Right cardiac atrium (tissue), 5 donors: ENCODE measurements at regions not wholly inside any gene's neighbourhood (a gene's known extent, or its start where the extent isn't known, plus 50 kb on each side); places are given as distances from the start of the nearest gene placed in this dataset.
"Not testable (repeated sequence)": the region's sequence is repeated elsewhere in the genome, so short reads cannot be mapped to it uniquely, and the experiment has no call there.

Experiments used
- ATAC-seq, 2 donors: fragments of 200-7000 bp; cut with Tn5 transposase; one replicate each; pipeline versions ENCODE4 v1.8.0 to v1.9.1; 2020; ENCODE audit warnings: moderate library complexity in 2 of 2, mild to moderate bottlenecking in 1 of 2
- DNase-seq, 3 donors: peaks; one replicate each; pipeline ENCODE4 v3.0.0-alpha.2; 2020
- H3K27ac ChIP-seq: one replicate; pipeline ENCODE4 v1.5.1; 2013; ENCODE audit warnings: mild to moderate bottlenecking, low read length, control low read depth, moderate library complexity
- H3K27me3 ChIP-seq: one replicate; pipeline ENCODE4 v1.6.1; 2013; ENCODE audit not compliant: control insufficient read depth, insufficient read depth
- H3K4me1 ChIP-seq: one replicate; pipeline ENCODE4 v1.6.1; 2013; ENCODE audit warnings: low read length; ENCODE audit not compliant: control insufficient read depth, insufficient read depth
- H3K4me3 ChIP-seq: one replicate; pipeline ENCODE4 v1.5.1; 2013; ENCODE audit warnings: low read length, control low read depth
- H3K9me3 ChIP-seq: one replicate; pipeline ENCODE4 v1.6.1; 2013; ENCODE audit warnings: low read length; ENCODE audit not compliant: control insufficient read depth
- WGBS: extraction: QIAGEN DNeasy Blood & Tissue Kit; methylation state at CpG from one replicate; pipeline ENCODE4 v1.1.7; 2013; 5-methylcytosine and 5-hydroxymethylcytosine counted together
- intact Hi-C, 4 donors: fragments of 100-400 bp; cut with DNase I; formaldehyde crosslinking; loops; one replicate each; pipeline versions ENCODE4 v1.11.0 to v1.14.0; 2022 to 2023
- donor health status: healthy with polysubstance abuse.
- donor health status: DM: no; HTN: yes; CAD: no.
- donor health status: DM: no; HTN: no; CAD: no.
- donor health status: DM: no; HTN: yes; CAD: no; lungs with severe emphysema.
- donor health status: DM: yes; HTN: yes; CAD: no.

- no peaks in the 10 kb centered on the region for H3K27me3 ChIP-seq
- WGBS = 84% methylated on average over 12 of the region's 12 CpGs
- intact Hi-C loops = no loop called here
- H3K9me3 ChIP-seq = no peaks in the 10 kb centered on the region
- no peak overlapping the region for H3K27ac ChIP-seq
- H3K4me1 ChIP-seq = no peaks in the 10 kb centered on the region
- no peak for DNase-seq
- no peak overlapping the region for H3K4me3 ChIP-seq
- no peak for ATAC-seq
Measured at GRCh38 chr10:2887391-2888070, 179.8 kb upstream of the PFKP start.

GRCh38 chr10:2886662-2887061 lies 180.7 kb upstream of the PFKP start:
- Histone ChIP-seq H3K27ac (no peak overlapping the region), H3K4me3 (no peak overlapping the region), H3K4me1 (no peaks in the 10 kb centered on the region), H3K9me3 (no peaks in the 10 kb centered on the region), H3K27me3 (no peaks in the 10 kb centered on the region)
- no peak for DNase-seq
- intact Hi-C loops = no loop called here
- WGBS = 76% methylated on average over 12 of the region's 12 CpGs
- ATAC-seq = no peak

- H3K27ac ChIP-seq = no peak overlapping the region
- no peaks in the 10 kb centered on the region for H3K27me3 ChIP-seq
- 79% methylated on average over 10 of the region's 10 CpGs for WGBS
- H3K4me3 ChIP-seq = no peak overlapping the region
- H3K9me3 ChIP-seq = no peaks in the 10 kb centered on the region
- H3K4me1 ChIP-seq = no peaks in the 10 kb centered on the region
- intact Hi-C loops = no loop called here
- DNase-seq (no peak), ATAC-seq (no peak)
Measured at GRCh38 chr10:2885288-2886278, 181.8 kb upstream of the PFKP start.

GRCh38 chr10:2883983-2884540 lies 183.3 kb upstream of the PFKP start:
- not testable (repeated sequence) for ATAC-seq, H3K4me3 ChIP-seq

GRCh38 chr10:2883238-2883637 lies 184.1 kb upstream of the PFKP start:
- Histone ChIP-seq H3K4me1 (no peaks in the 10 kb centered on the region), H3K4me3 (no peak overlapping the region), H3K27ac (no peak overlapping the region), H3K27me3 (peaks cover 2% of the 10 kb centered on the region), H3K9me3 (no peaks in the 10 kb centered on the region)
- WGBS = 90% methylated on average over 1 of the region's 1 CpG
- intact Hi-C loops = no loop called here
- DNase-seq = no peak
- no peak for ATAC-seq

More at GRCh38 chr10:2883983-2884540, 183.3 kb upstream of the PFKP start:
- DNase-seq, H3K27me3 ChIP-seq, H3K27ac ChIP-seq, intact Hi-C loops, H3K9me3 ChIP-seq, H3K4me1 ChIP-seq: not testable (repeated sequence)
- 87% methylated on average over 4 of the region's 4 CpGs for whole genome bisulfite sequencing

- Histone ChIP-seq H3K9me3 (no peaks in the 10 kb centered on the region), H3K27me3 (peaks cover 2% of the 10 kb centered on the region), H3K4me3 (no peak overlapping the region), H3K4me1 (no peaks in the 10 kb centered on the region), H3K27ac (no peak overlapping the region)
- intact Hi-C loops = no loop called here
- ATAC-seq (no peak), DNase-seq (no peak)
- WGBS = 74% methylated on average over 9 of the region's 9 CpGs
Measured at GRCh38 chr10:2882628-2883027, 184.7 kb upstream of the PFKP start.

- 61% methylated on average over 6 of the region's 6 CpGs for WGBS
Measured at GRCh38 chr10:2881720-2882620, 185.4 kb upstream of the PFKP start.

GRCh38 chr10:2880050-2880449 lies 187.3 kb upstream of the PFKP start:
- H3K4me1 ChIP-seq, H3K27me3 ChIP-seq, intact Hi-C loops, H3K27ac ChIP-seq, H3K4me3 ChIP-seq, ATAC-seq, DNase-seq, H3K9me3 ChIP-seq: not testable (repeated sequence)
- WGBS = 92% methylated on average over 2 of the region's 2 CpGs

More at GRCh38 chr10:2881720-2882620, 185.4 kb upstream of the PFKP start:
- intact Hi-C loops = no loop called here
- no peaks in the 10 kb centered on the region for H3K9me3 ChIP-seq
- ATAC-seq = no peak
- no peaks in the 10 kb centered on the region for H3K4me1 ChIP-seq
- no peak overlapping the region for H3K27ac ChIP-seq
- peaks cover 2% of the 10 kb centered on the region for H3K27me3 ChIP-seq
- DNase-seq = no peak
- H3K4me3 ChIP-seq = no peak overlapping the region

GRCh38 chr10:2878818-2879217 lies 188.5 kb upstream of the PFKP start:
- Histone ChIP-seq H3K4me3 (no peak overlapping the region), H3K9me3 (no peaks in the 10 kb centered on the region), H3K4me1 (no peaks in the 10 kb centered on the region), H3K27ac (no peak overlapping the region), H3K27me3 (peaks cover 2% of the 10 kb centered on the region)
- ATAC-seq = no peak
- no peak for DNase-seq
- intact Hi-C loops = no loop called here
- WGBS = 67% methylated on average over 8 of the region's 8 CpGs

- peaks cover 2% of the 10 kb centered on the region for H3K27me3 ChIP-seq
- ATAC-seq = no peak
- no peaks in the 10 kb centered on the region for H3K9me3 ChIP-seq
- H3K4me1 ChIP-seq = no peaks in the 10 kb centered on the region
- H3K4me3 ChIP-seq = no peak overlapping the region
- 84% methylated on average over 2 of the region's 2 CpGs for WGBS
- intact Hi-C loops = no loop called here
- DNase-seq = no peak
- no peak overlapping the region for H3K27ac ChIP-seq
Measured at GRCh38 chr10:2876032-2876431, 191.3 kb upstream of the PFKP start.
